ENCODE measurements at regions not wholly inside any gene's neighbourhood (a gene's known extent, or its start where the extent isn't known, plus 50 kb on each side); places are given as distances from the start of the nearest gene placed in this dataset.

- peaks cover 0 to 8% of the 10 kb centered on the region in 2 experiments; a peak in 1 of 4 replicates for H3K4me1 ChIP-seq (ENCODE audit: control insufficient read depth in 1 of 2, insufficient read depth in 2 of 2, low read length in 2 of 2)
- no peak overlapping the region for H3K4me2 ChIP-seq (ENCODE audit: low read length)
- POLR2A ChIA-PET = interaction anchor here (1.5 kb wide), 1 partner anchor 15 kb away, joined by 3 read pairs; no protein-coding TSS in a partner anchor
- H3K79me2 ChIP-seq (ENCODE audit: insufficient read depth, low read length) = no peaks in the 10 kb centered on the region
- TF ChIP-seq CEBPB (IDR thresholded peaks at IDR 0.05; ENCODE audit: low read depth) (no peak), CTCF (IDR thresholded peaks at IDR 0.05 in 2 of 3, conservative IDR thresholded peaks at IDR 0.05 in 1 of 3; ENCODE audit: borderline replicate concordance in 1 of 3, insufficient read depth in 1 of 3, low read depth in 2 of 3, low read length in 2 of 3) (no peak)
- CTCF ChIA-PET = no interaction called here
- no TSS peak for BruUV-seq (replicated peaks)
- no peak overlapping the region for H3K9ac ChIP-seq (ENCODE audit: low read length)
- no peaks in the 10 kb centered on the region for H3K9me3 ChIP-seq (ENCODE audit: control insufficient read depth in 1 of 2, insufficient read depth in 1 of 2, low read depth in 1 of 2, low read length in 2 of 2)
- H3K4me3 ChIP-seq (replicated peaks in 1 of 2; ENCODE audit: low read depth in 1 of 2, low read length in 2 of 2) = no peak overlapping the region
- ATAC-seq = no peak
- no peak overlapping the region for H2AFZ ChIP-seq (ENCODE audit: low read depth, low read length, poor library complexity, severe bottlenecking)
- no peaks in the 10 kb centered on the region for H4K20me1 ChIP-seq (ENCODE audit: insufficient read depth)
- no peak for DNase-seq (ENCODE audit: low read depth, low spot score)
- no peaks in the 10 kb centered on the region for H3K9me2 ChIP-seq (ENCODE audit: insufficient read depth)
- H3K36me3 ChIP-seq (ENCODE audit: control insufficient read depth in 1 of 2, insufficient read depth in 2 of 2, low read length in 2 of 2) = no peaks in the 10 kb centered on the region
- intact Hi-C loops (cut with micrococcal nuclease) = no loop called here
- RAD21 ChIA-PET (ENCODE audit: low non-redundant PET in 1 of 2, low total read pairs in 2 of 2, uncharacterized antibody in 2 of 2, unreplicated experiment in 2 of 2) = no interaction called here
- H3K27ac ChIP-seq (ENCODE audit: low read depth, low read length) = no peak overlapping the region
- no peaks in the 10 kb centered on the region for H3K27me3 ChIP-seq (ENCODE audit: insufficient read depth, low read length)
Measured at GRCh38 chr13:73368608-73369007, 309.8 kb downstream of the KLF5 start.

GRCh38 chr13:73367886-73368285, 309.1 kb downstream of the KLF5 start:
- no peaks in the 10 kb centered on the region for H4K20me1 ChIP-seq (ENCODE audit: insufficient read depth)
- no peaks in the 10 kb centered on the region for H3K9me3 ChIP-seq (ENCODE audit: control insufficient read depth in 1 of 2, insufficient read depth in 1 of 2, low read depth in 1 of 2, low read length in 2 of 2)
- no peaks in the 10 kb centered on the region for H3K27me3 ChIP-seq (ENCODE audit: insufficient read depth, low read length)
- TF ChIP-seq EZH2 (IDR thresholded peaks at IDR 0.05) = no peak
- no peak for TF ChIP-seq SP1 (IDR thresholded peaks at IDR 0.05; ENCODE audit: low read depth)
- no peak for TF ChIP-seq YY1 (IDR thresholded peaks at IDR 0.05; ENCODE audit: extremely low read depth, insufficient replicate concordance, low read depth, low read length)
- RAD21 ChIA-PET (ENCODE audit: low non-redundant PET in 1 of 2, low total read pairs in 2 of 2, uncharacterized antibody in 2 of 2, unreplicated experiment in 2 of 2) = no interaction called here
- H2AFZ ChIP-seq (ENCODE audit: low read depth, low read length, poor library complexity, severe bottlenecking) = no peak overlapping the region
- POLR2A ChIA-PET = interaction anchor here (1.5 kb wide), 1 partner anchor 16 kb away, joined by 3 read pairs; no protein-coding TSS in a partner anchor
- DNase-seq (ENCODE audit: low read depth, low spot score) = no peak
- intact Hi-C loops (cut with micrococcal nuclease) = no loop called here
- no peak overlapping the region for H3K9ac ChIP-seq (ENCODE audit: low read length)
- H3K27ac ChIP-seq (ENCODE audit: low read depth, low read length) = no peak overlapping the region
- BruUV-seq (replicated peaks) = no TSS peak
- no peak overlapping the region for H3K4me3 ChIP-seq (replicated peaks in 1 of 2; ENCODE audit: low read depth in 1 of 2, low read length in 2 of 2)
- H3K79me2 ChIP-seq (ENCODE audit: insufficient read depth, low read length) = no peaks in the 10 kb centered on the region
- CTCF ChIA-PET = no interaction called here
- no peaks in the 10 kb centered on the region for H3K36me3 ChIP-seq (ENCODE audit: control insufficient read depth in 1 of 2, insufficient read depth in 2 of 2, low read length in 2 of 2)
- peaks cover 0 to 8% of the 10 kb centered on the region in 2 experiments; a peak in 1 of 4 replicates for H3K4me1 ChIP-seq (ENCODE audit: control insufficient read depth in 1 of 2, insufficient read depth in 2 of 2, low read length in 2 of 2)
- no peaks in the 10 kb centered on the region for H3K9me2 ChIP-seq (ENCODE audit: insufficient read depth)
- ATAC-seq = no peak
- no peak overlapping the region for H3K4me2 ChIP-seq (ENCODE audit: low read length)

Measured in HCT116 (cell line).